CD4-positive, alpha-beta T cell treated with Interferon alpha-2 for 1 hour (primary cell): ENCODE measurements at regions not wholly inside any gene's neighbourhood (a gene's known extent, or its start where the extent isn't known, plus 50 kb on each side); places are given as distances from the start of the nearest gene placed in this dataset.

Experiments used
- DNase-seq, 2 donors: peaks; one replicate each; pipeline ENCODE4 v3.0.0-alpha.2; 2020 to 2022

DNA sequence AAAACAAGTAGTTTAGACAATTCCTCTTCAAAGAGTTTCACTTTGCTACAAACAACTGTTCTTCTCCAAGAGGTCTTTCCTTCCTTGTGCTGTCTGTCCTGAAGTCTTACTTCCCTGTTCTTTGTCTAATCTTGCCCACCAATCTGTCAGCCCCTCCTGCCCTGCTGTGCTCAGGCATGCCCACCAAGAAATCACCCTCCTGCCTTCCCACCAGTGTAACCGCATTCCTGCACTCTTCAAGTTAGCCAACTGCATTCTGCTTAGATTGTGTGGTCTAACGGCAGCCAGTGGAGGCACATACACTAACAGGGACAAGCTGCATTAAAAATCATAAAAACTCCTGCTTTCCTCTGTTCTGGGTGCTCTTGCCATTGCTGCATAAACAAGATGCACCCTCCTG lies 215.9 kb upstream of the RBMY1B start:
- no peak for DNase-seq

GRCh38 chrY:21302278-21302677 lies 208.9 kb upstream of the RBMY1B start:
- DNase-seq, result no peak

- DNase-seq, result no peak
Observed at GRCh38 chrY:21315366-21315765, 195.8 kb upstream of the RBMY1B start.
